ENCODE measurements at regions not wholly inside any gene's neighbourhood (a gene's known extent, or its start where the extent isn't known, plus 50 kb on each side); places are given as distances from the start of the nearest gene placed in this dataset.
"Not testable (repeated sequence)": the region's sequence is repeated elsewhere in the genome, so short reads cannot be mapped to it uniquely, and the experiment has no call there.

GRCh38 chr4:29259556-29259955 is 1460.6 kb upstream of the PCDH7 start:
- DNase-seq: no peak

GRCh38 chr4:29262986-29263385 is 1457.2 kb upstream of the PCDH7 start:
- DNase-seq: no peak

GRCh38 chr4:29276150-29276549 is 1444.0 kb upstream of the PCDH7 start:
- no peak for DNase-seq

GRCh38 chr4:29277381-29277780 is 1442.8 kb upstream of the PCDH7 start:
- DNase-seq: no peak

- DNase-seq: no peak
Observed at GRCh38 chr4:29278585-29278984, 1441.6 kb upstream of the PCDH7 start.

GRCh38 chr4:29289118-29289517 is 1431.1 kb upstream of the PCDH7 start:
- DNase-seq: no peak

- no peak for DNase-seq
Observed at GRCh38 chr4:29295280-29295679, 1424.9 kb upstream of the PCDH7 start.

GRCh38 chr4:29304595-29304994 is 1415.6 kb upstream of the PCDH7 start:
- no peak for DNase-seq

- no peak for DNase-seq
Observed at GRCh38 chr4:29307256-29307655, 1412.9 kb upstream of the PCDH7 start.

- no peak for DNase-seq
Observed at GRCh38 chr4:29307755-29308154, 1412.4 kb upstream of the PCDH7 start.

- no peak for DNase-seq
Observed at GRCh38 chr4:29309050-29309449, 1411.1 kb upstream of the PCDH7 start.

- DNase-seq: no peak
Observed at GRCh38 chr4:29310252-29310651, 1409.9 kb upstream of the PCDH7 start.

- DNase-seq: no peak
Observed at GRCh38 chr4:29311247-29311646, 1408.9 kb upstream of the PCDH7 start.

- DNase-seq: no peak
Observed at GRCh38 chr4:29319663-29320340, 1400.4 kb upstream of the PCDH7 start.

GRCh38 chr4:29320947-29321620 is 1399.1 kb upstream of the PCDH7 start:
- no peak for DNase-seq

GRCh38 chr4:29326004-29326403 is 1394.2 kb upstream of the PCDH7 start:
- DNase-seq: no peak

GRCh38 chr4:29326816-29327215 is 1393.4 kb upstream of the PCDH7 start:
- DNase-seq: no peak

GRCh38 chr4:29336861-29337260 is 1383.3 kb upstream of the PCDH7 start:
- no peak for DNase-seq

- DNase-seq: no peak
Observed at GRCh38 chr4:29372971-29373370, 1347.2 kb upstream of the PCDH7 start.

- no peak for DNase-seq
Observed at GRCh38 chr4:29375716-29376115, 1344.5 kb upstream of the PCDH7 start.

- not testable (repeated sequence) for DNase-seq
Observed at GRCh38 chr4:29378237-29378636, 1341.9 kb upstream of the PCDH7 start.

GRCh38 chr4:29390921-29391320 is 1329.2 kb upstream of the PCDH7 start:
- DNase-seq: no peak

- DNase-seq: no peak
Observed at GRCh38 chr4:29405116-29405515, 1315.1 kb upstream of the PCDH7 start.

- no peak for DNase-seq
Observed at GRCh38 chr4:29415771-29416170, 1304.4 kb upstream of the PCDH7 start.
